Osteoblast (primary cell): ENCODE measurements at regions not wholly inside any gene's neighbourhood (a gene's known extent, or its start where the extent isn't known, plus 50 kb on each side); places are given as distances from the start of the nearest gene placed in this dataset.

Experiments
- DNase-seq: peaks from one replicate; pipeline ENCODE4 v3.0.0; 2011; ENCODE audit warnings: low spot score, mixed read lengths; ENCODE audit not compliant: insufficient read length; ENCODE audit errors: missing footprints
- H2AFZ ChIP-seq: 2 replicates; pipeline ENCODE4 v1.6.0; 2011; ENCODE audit warnings: mild to moderate bottlenecking, low read length
- H3K27ac ChIP-seq: 2 replicates; pipeline ENCODE4 v1.5.1; 2011; ENCODE audit warnings: mild to moderate bottlenecking, low read depth, low read length, moderate library complexity
- H3K27me3 ChIP-seq: 2 replicates; pipeline ENCODE4 v1.6.0; 2012; ENCODE audit warnings: mild to moderate bottlenecking, control low read depth, inconsistent platforms, low read length, moderate library complexity; ENCODE audit not compliant: insufficient read depth
- H3K36me3 ChIP-seq: 2 replicates; pipeline ENCODE4 v1.5.1; 2011; ENCODE audit warnings: mild to moderate bottlenecking, low read length, control low read depth, moderate library complexity; ENCODE audit not compliant: insufficient read depth
- H3K4me1 ChIP-seq: 2 replicates; pipeline ENCODE4 v1.5.1; 2011; ENCODE audit warnings: mild to moderate bottlenecking, low read length, control low read depth, moderate library complexity; ENCODE audit not compliant: insufficient read depth
- H3K4me2 ChIP-seq: 2 replicates; pipeline ENCODE4 v1.6.0; 2011; ENCODE audit warnings: mild to moderate bottlenecking, low read length; ENCODE audit not compliant: insufficient read depth
- H3K4me3 ChIP-seq: fragments of 200-600 bp; sonication (generic); 3 replicates; pipeline ENCODE4 v1.5.1; 2012; ENCODE audit warnings: mild to moderate bottlenecking, low read length, inconsistent platforms; ENCODE audit not compliant: insufficient read depth
- H3K79me2 ChIP-seq: 2 replicates; pipeline ENCODE4 v1.6.0; 2012; ENCODE audit warnings: mild to moderate bottlenecking, low read length, control low read depth, inconsistent platforms; ENCODE audit not compliant: insufficient read depth
- H3K9me3 ChIP-seq: 2 replicates; pipeline ENCODE4 v1.5.1; 2011; ENCODE audit warnings: low read depth, low read length, control low read depth
- H4K20me1 ChIP-seq: 2 replicates; pipeline ENCODE4 v1.6.0; 2012; ENCODE audit warnings: mild to moderate bottlenecking, low read length, control low read depth; ENCODE audit not compliant: insufficient read depth
- TF ChIP-seq, protein P1 (sequence below): IDR thresholded peaks from 2 replicates; pipeline ENCODE4 v1.5.1; 2011; ENCODE audit warnings: mild to moderate bottlenecking, low read depth, low read length, moderate library complexity; ENCODE audit errors: extremely low read depth

GRCh38 chr1:37325509-37326437, 148.6 kb upstream of the ZC3H12A start:
- no peak overlapping the region for H2AFZ ChIP-seq
- H3K4me3 ChIP-seq: no peak overlapping the region
- H4K20me1 ChIP-seq: no peaks in the 10 kb centered on the region
- H3K79me2 ChIP-seq: no peaks in the 10 kb centered on the region
- no peak overlapping the region for H3K4me2 ChIP-seq
- no peaks in the 10 kb centered on the region for H3K36me3 ChIP-seq
- no peak for DNase-seq
- H3K4me1 ChIP-seq: no peaks in the 10 kb centered on the region
- no peaks in the 10 kb centered on the region for H3K9me3 ChIP-seq
- no peaks in the 10 kb centered on the region for H3K27me3 ChIP-seq
- TF ChIP-seq, protein P1, sequence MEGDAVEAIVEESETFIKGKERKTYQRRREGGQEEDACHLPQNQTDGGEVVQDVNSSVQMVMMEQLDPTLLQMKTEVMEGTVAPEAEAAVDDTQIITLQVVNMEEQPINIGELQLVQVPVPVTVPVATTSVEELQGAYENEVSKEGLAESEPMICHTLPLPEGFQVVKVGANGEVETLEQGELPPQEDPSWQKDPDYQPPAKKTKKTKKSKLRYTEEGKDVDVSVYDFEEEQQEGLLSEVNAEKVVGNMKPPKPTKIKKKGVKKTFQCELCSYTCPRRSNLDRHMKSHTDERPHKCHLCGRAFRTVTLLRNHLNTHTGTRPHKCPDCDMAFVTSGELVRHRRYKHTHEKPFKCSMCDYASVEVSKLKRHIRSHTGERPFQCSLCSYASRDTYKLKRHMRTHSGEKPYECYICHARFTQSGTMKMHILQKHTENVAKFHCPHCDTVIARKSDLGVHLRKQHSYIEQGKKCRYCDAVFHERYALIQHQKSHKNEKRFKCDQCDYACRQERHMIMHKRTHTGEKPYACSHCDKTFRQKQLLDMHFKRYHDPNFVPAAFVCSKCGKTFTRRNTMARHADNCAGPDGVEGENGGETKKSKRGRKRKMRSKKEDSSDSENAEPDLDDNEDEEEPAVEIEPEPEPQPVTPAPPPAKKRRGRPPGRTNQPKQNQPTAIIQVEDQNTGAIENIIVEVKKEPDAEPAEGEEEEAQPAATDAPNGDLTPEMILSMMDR: no peak
- H3K27ac ChIP-seq: no peak overlapping the region

DNA sequence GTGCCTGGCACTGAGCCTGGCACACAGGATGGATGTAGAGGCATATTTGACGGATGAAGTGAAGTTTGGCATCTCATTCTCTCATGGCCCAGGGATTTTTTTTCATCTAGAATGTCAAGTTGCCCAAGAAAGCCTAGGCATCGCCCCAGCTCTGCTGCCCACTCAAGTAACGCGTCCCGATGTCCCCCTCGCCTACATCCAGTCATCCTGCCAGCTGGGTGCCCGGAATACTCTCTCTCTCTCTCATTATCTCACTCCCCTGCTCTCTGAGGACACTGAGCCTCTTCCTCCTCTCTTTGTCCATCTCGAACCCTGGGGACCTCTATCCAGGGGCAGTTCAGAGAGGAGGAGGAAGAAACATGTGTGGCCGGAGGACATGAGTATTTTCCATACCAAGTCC, 142.3 kb upstream of the ZC3H12A start:
- no peak overlapping the region for H3K27ac ChIP-seq
- DNase-seq: no peak
- no peak overlapping the region for H3K4me3 ChIP-seq
- no peak overlapping the region for H2AFZ ChIP-seq
- no peaks in the 10 kb centered on the region for H3K79me2 ChIP-seq
- TF ChIP-seq, protein P1: no peak
- H3K27me3 ChIP-seq: no peaks in the 10 kb centered on the region
- H3K36me3 ChIP-seq: no peaks in the 10 kb centered on the region
- no peak overlapping the region for H3K4me2 ChIP-seq
- no peaks in the 10 kb centered on the region for H3K9me3 ChIP-seq
- no peaks in the 10 kb centered on the region for H3K4me1 ChIP-seq
- H4K20me1 ChIP-seq: no peaks in the 10 kb centered on the region

DNA sequence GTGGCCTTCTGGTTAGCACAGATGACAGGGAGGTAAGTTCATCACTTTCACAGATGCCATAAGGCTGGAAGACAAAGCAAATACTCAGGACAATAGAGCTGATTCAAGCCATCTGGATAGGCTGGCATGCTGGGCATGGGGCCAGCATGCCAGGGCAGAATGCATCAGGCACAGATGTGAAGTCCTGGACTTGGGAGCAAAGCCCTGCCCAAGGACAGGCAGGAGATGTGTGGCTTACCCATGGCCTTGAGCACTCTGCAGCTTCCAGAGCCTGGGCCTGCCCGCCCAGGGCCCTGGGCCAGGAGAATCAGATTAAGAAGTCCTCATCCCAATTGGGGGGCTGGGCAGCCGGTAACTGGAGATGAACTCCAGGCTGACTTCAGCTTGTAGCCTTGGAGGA, 135.7 kb upstream of the ZC3H12A start:
- no peaks in the 10 kb centered on the region for H3K9me3 ChIP-seq
- H3K27me3 ChIP-seq: no peaks in the 10 kb centered on the region
- no peak overlapping the region for H3K4me3 ChIP-seq
- no peak overlapping the region for H3K27ac ChIP-seq
- H3K36me3 ChIP-seq: no peaks in the 10 kb centered on the region
- H3K4me2 ChIP-seq: no peak overlapping the region
- no peak overlapping the region for H2AFZ ChIP-seq
- TF ChIP-seq, protein P1: no peak
- no peaks in the 10 kb centered on the region for H4K20me1 ChIP-seq
- H3K4me1 ChIP-seq: no peaks in the 10 kb centered on the region
- DNase-seq: no peak
- no peaks in the 10 kb centered on the region for H3K79me2 ChIP-seq

GRCh38 chr1:37342736-37343135, 131.6 kb upstream of the ZC3H12A start:
- no peak overlapping the region for H3K4me2 ChIP-seq
- no peaks in the 10 kb centered on the region for H4K20me1 ChIP-seq
- H3K79me2 ChIP-seq: no peaks in the 10 kb centered on the region
- H3K9me3 ChIP-seq: no peaks in the 10 kb centered on the region
- DNase-seq: no peak
- no peak overlapping the region for H3K4me3 ChIP-seq
- TF ChIP-seq, protein P1: no peak
- no peaks in the 10 kb centered on the region for H3K36me3 ChIP-seq
- H3K27ac ChIP-seq: no peak overlapping the region
- no peaks in the 10 kb centered on the region for H3K27me3 ChIP-seq
- H3K4me1 ChIP-seq: no peaks in the 10 kb centered on the region
- H2AFZ ChIP-seq: no peak overlapping the region
